ENCODE measurements at regions not wholly inside any gene's neighbourhood (a gene's known extent, or its start where the extent isn't known, plus 50 kb on each side); places are given as distances from the start of the nearest gene placed in this dataset.

DNA sequence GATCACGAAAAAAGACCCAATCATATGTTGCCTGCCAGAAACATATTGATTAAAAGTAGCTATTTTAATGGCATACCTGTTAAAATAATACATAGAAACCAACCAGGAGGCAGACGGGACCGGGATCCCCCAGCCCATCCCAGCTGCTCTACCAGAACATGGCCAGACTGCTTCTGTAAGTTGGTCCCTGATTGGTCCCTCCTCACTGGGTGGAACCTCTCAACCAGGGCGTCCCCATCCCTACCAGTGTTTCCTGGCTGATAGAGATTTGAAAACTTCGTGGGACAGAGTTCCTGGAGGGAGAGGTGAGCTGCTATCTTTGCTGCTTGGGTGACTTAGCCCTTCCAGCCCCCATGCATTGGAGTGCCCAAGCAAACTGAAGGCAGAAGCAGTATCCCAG lies 256.2 kb downstream of the TRAM1L1 start:
- TF ChIP-seq POLR2A (IDR thresholded peaks at IDR 0.05) (no peak), CTCF (IDR thresholded peaks at IDR 0.05) (no peak)
